ENCODE measurements at regions not wholly inside any gene's neighbourhood (a gene's known extent, or its start where the extent isn't known, plus 50 kb on each side); places are given as distances from the start of the nearest gene placed in this dataset.

GRCh38 chr3:197368821-197369220 is 70.4 kb upstream of the DLG1 start:
- no peaks in the 10 kb centered on the region for H3K36me3 ChIP-seq
- H3K9me3 ChIP-seq: no peaks in the 10 kb centered on the region
- DNase-seq (no peak), ATAC-seq (no peak)
- no peaks in the 10 kb centered on the region for H3K4me1 ChIP-seq
- H3K27me3 ChIP-seq: no peaks in the 10 kb centered on the region
- TF ChIP-seq POLR2A (IDR thresholded peaks at IDR 0.05) (no peak), CTCF (IDR thresholded peaks at IDR 0.05) (no peak)
- WGBS (ENCODE audit: insufficient coverage, low coverage, low lambda C conversion rate, missing lambda C conversion rate): 100% methylated on average over 1 of the region's 4 CpGs
- no peak overlapping the region for H3K27ac ChIP-seq
- no peak overlapping the region for H3K4me3 ChIP-seq
- intact Hi-C loops (cut with DNase I): no loop called here

- TF ChIP-seq POLR2A (IDR thresholded peaks at IDR 0.05) (no peak), CTCF (IDR thresholded peaks at IDR 0.05) (no peak)
- Histone ChIP-seq H3K4me3 (no peak overlapping the region), H3K27ac (no peak overlapping the region), H3K36me3 (no peaks in the 10 kb centered on the region), H3K27me3 (no peaks in the 10 kb centered on the region), H3K4me1 (no peaks in the 10 kb centered on the region), H3K9me3 (no peaks in the 10 kb centered on the region)
- no peak for ATAC-seq
- WGBS (ENCODE audit: insufficient coverage, low coverage, low lambda C conversion rate, missing lambda C conversion rate): 53% methylated on average over 4 of the region's 4 CpGs
- no peak for DNase-seq
- intact Hi-C loops (cut with DNase I): no loop called here
Measured at GRCh38 chr3:197368330-197368729, 69.9 kb upstream of the DLG1 start.

- Histone ChIP-seq H3K4me1 (no peaks in the 10 kb centered on the region), H3K9me3 (no peaks in the 10 kb centered on the region), H3K4me3 (no peak overlapping the region), H3K36me3 (no peaks in the 10 kb centered on the region), H3K27ac (no peak overlapping the region), H3K27me3 (no peaks in the 10 kb centered on the region)
- TF ChIP-seq CTCF (IDR thresholded peaks at IDR 0.05) (no peak), POLR2A (IDR thresholded peaks at IDR 0.05) (no peak)
- no peak for ATAC-seq
- intact Hi-C loops (cut with DNase I): no loop called here
- DNase-seq: no peak
- 84% methylated on average over 8 of the region's 13 CpGs for WGBS (ENCODE audit: insufficient coverage, low coverage, low lambda C conversion rate, missing lambda C conversion rate)
Measured at GRCh38 chr3:197367081-197367780, 68.8 kb upstream of the DLG1 start.

- TF ChIP-seq POLR2A (IDR thresholded peaks at IDR 0.05): no peak
- TF ChIP-seq CTCF (IDR thresholded peaks at IDR 0.05): no peak
- H3K4me3 ChIP-seq: no peak overlapping the region
- no peaks in the 10 kb centered on the region for H3K36me3 ChIP-seq
- H3K9me3 ChIP-seq: no peaks in the 10 kb centered on the region
- H3K4me1 ChIP-seq: no peaks in the 10 kb centered on the region
- ATAC-seq (no peak), DNase-seq (no peak)
- H3K27me3 ChIP-seq: no peaks in the 10 kb centered on the region
- WGBS (ENCODE audit: insufficient coverage, low coverage, low lambda C conversion rate, missing lambda C conversion rate): 87% methylated on average over 8 of the region's 13 CpGs
- no peak overlapping the region for H3K27ac ChIP-seq
- intact Hi-C loops (cut with DNase I): no loop called here
Measured at GRCh38 chr3:197366301-197367044, 68.1 kb upstream of the DLG1 start.
